Loucy (cell line): ENCODE measurements at regions not wholly inside any gene's neighbourhood (a gene's known extent, or its start where the extent isn't known, plus 50 kb on each side); places are given as distances from the start of the nearest gene placed in this dataset.
A peak's percentile ranks its signal among the peaks of the same experiment; 100 is the strongest.
"Not testable (repeated sequence)": the region's sequence is repeated elsewhere in the genome, so short reads cannot be mapped to it uniquely, and the experiment has no call there.

Experiments
- H2AFZ ChIP-seq: fragments of 200-600 bp; sonication (generic); 2 replicates; pipeline ENCODE4 v1.6.0; 2016; ENCODE audit warnings: antibody characterized with exemption, mild to moderate bottlenecking, low read length, moderate library complexity
- H3F3A ChIP-seq: fragments of 200-600 bp; 2 replicates; pipeline ENCODE4 v1.6.0; 2016; ENCODE audit warnings: antibody characterized with exemption, low read depth, mild to moderate bottlenecking
- H3K27me3 ChIP-seq: fragments of 200-600 bp; sonication (generic); 2 replicates; pipeline ENCODE4 v1.6.1; 2014; ENCODE audit warnings: low read length, mild to moderate bottlenecking; ENCODE audit not compliant: insufficient read depth, poor library complexity, severe bottlenecking
- H3K36me3 ChIP-seq: fragments of 200-600 bp; sonication (generic); 2 replicates; pipeline ENCODE4 v1.6.1; 2016; ENCODE audit warnings: low read length; ENCODE audit not compliant: insufficient read depth
- H3K4me1 ChIP-seq: fragments of 200-600 bp; sonication (generic); 2 replicates; pipeline ENCODE4 v1.5.1; 2014; ENCODE audit warnings: low read length, mild to moderate bottlenecking; ENCODE audit not compliant: insufficient read depth, poor library complexity, severe bottlenecking
- H3K4me2 ChIP-seq: fragments of 200-600 bp; sonication (generic); 2 replicates; pipeline ENCODE4 v1.6.0; 2014; ENCODE audit warnings: antibody characterized with exemption, low read length, low read depth, mild to moderate bottlenecking; ENCODE audit not compliant: poor library complexity, severe bottlenecking
- H3K4me3 ChIP-seq: fragments of 200-600 bp; sonication (generic); 2 replicates; pipeline ENCODE4 v1.5.1; 2014; ENCODE audit warnings: low read length, mild to moderate bottlenecking, mixed read lengths; ENCODE audit not compliant: poor library complexity, severe bottlenecking
- H3K79me2 ChIP-seq: fragments of 200-600 bp; sonication (generic); 2 replicates; pipeline ENCODE4 v1.6.1; 2014; ENCODE audit warnings: low read length; ENCODE audit not compliant: insufficient read depth
- H3K9ac ChIP-seq: fragments of 200-600 bp; sonication (generic); 2 replicates; pipeline ENCODE4 v1.6.0; 2014; ENCODE audit warnings: mild to moderate bottlenecking, low read depth, low read length, moderate library complexity; ENCODE audit not compliant: poor library complexity, severe bottlenecking
- H3K9me2 ChIP-seq: fragments of 200-600 bp; sonication (generic); replicated peaks from 2 replicates; pipeline ENCODE4 v1.6.1; 2016; ENCODE audit warnings: low read depth, low read length, mixed read lengths
- H3K9me3 ChIP-seq: fragments of 200-600 bp; sonication (generic); 2 replicates; pipeline ENCODE4 v1.6.1; 2014; ENCODE audit warnings: mild to moderate bottlenecking, antibody characterized with exemption, low read length, low read depth; ENCODE audit not compliant: insufficient read depth
- H4K20me1 ChIP-seq: fragments of 200-600 bp; sonication (generic); 2 replicates; pipeline ENCODE4 v1.6.0; 2014; ENCODE audit warnings: antibody characterized with exemption, low read length, mild to moderate bottlenecking; ENCODE audit not compliant: insufficient read depth, poor library complexity, severe bottlenecking
- EZH2phosphoT487 ChIP-seq: fragments of 200-600 bp; IDR thresholded peaks from 2 replicates; pipeline ENCODE4 v1.6.1; 2018; ENCODE audit warnings: antibody characterized with exemption, mild to moderate bottlenecking, moderate library complexity, borderline replicate concordance
- TF ChIP-seq, protein P1 (sequence below): fragments of 200-600 bp; sonication (generic); conservative IDR thresholded peaks from 2 replicates; pipeline ENCODE4 v1.5.1; 2014; ENCODE audit warnings: mild to moderate bottlenecking, antibody characterized with exemption, low read length

DNA sequence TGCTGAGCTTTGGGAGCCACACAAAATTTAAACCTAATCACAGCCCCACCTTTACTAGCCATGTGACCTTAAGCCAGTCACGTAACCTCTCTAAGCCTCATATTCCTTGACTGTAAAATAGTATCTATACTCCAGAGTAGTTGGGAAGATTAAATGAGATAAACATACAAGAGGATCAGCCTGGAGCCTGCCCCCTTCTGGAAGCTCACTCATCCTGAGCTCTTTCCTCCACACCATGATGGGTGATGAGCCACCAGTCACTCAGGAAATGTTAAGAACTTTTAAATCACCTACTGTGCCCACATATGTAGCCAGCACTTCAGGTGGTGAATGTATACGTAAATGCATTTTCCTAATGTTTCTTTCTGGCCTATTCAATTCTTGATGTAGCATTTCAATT lies 195.9 kb upstream of the DDX18 start:
- Histone ChIP-seq H3F3A (no peaks in the 10 kb centered on the region), H4K20me1 (no peaks in the 10 kb centered on the region), H3K4me1 (no peaks in the 10 kb centered on the region), H3K36me3 (no peaks in the 10 kb centered on the region), H3K4me3 (no peak overlapping the region), H3K4me2 (no peak overlapping the region), H3K79me2 (no peaks in the 10 kb centered on the region), H3K9ac (no peak overlapping the region), H3K27me3 (no peaks in the 10 kb centered on the region), H2AFZ (no peak overlapping the region), H3K9me3 (no peaks in the 10 kb centered on the region), H3K9me2 (no peaks in the 10 kb centered on the region)
- TF ChIP-seq, protein P1, sequence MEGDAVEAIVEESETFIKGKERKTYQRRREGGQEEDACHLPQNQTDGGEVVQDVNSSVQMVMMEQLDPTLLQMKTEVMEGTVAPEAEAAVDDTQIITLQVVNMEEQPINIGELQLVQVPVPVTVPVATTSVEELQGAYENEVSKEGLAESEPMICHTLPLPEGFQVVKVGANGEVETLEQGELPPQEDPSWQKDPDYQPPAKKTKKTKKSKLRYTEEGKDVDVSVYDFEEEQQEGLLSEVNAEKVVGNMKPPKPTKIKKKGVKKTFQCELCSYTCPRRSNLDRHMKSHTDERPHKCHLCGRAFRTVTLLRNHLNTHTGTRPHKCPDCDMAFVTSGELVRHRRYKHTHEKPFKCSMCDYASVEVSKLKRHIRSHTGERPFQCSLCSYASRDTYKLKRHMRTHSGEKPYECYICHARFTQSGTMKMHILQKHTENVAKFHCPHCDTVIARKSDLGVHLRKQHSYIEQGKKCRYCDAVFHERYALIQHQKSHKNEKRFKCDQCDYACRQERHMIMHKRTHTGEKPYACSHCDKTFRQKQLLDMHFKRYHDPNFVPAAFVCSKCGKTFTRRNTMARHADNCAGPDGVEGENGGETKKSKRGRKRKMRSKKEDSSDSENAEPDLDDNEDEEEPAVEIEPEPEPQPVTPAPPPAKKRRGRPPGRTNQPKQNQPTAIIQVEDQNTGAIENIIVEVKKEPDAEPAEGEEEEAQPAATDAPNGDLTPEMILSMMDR = 0 out of 2 replicates have a peak, but pooled peaks have one; percentile 22
- no peak for TF ChIP-seq EZH2phosphoT487

DNA sequence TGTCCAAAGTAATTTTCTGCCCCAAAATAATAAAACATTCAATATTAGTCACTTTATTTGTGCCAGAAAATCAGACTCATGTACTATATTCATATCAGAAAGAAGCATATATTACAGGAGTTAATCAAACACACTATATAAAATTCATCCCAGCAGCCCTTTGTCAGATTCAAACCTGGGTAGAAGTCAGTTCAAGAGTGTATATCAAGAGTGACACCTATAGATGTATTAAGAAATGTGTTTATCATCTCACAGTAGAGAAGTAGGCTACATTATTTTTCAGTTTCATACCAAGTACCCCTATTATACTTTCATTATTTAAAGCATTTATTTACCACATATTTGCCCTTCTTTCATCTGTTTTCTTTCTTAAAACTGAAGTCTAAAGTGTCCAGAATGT lies 193.2 kb upstream of the DDX18 start:
- Histone ChIP-seq H3K9me2 (no peaks in the 10 kb centered on the region), H3K9ac (no peak overlapping the region), H3F3A (no peaks in the 10 kb centered on the region), H3K36me3 (no peaks in the 10 kb centered on the region), H3K9me3 (no peaks in the 10 kb centered on the region), H3K27me3 (no peaks in the 10 kb centered on the region), H2AFZ (no peak overlapping the region), H3K4me3 (no peak overlapping the region), H4K20me1 (no peaks in the 10 kb centered on the region), H3K4me1 (no peaks in the 10 kb centered on the region), H3K79me2 (no peaks in the 10 kb centered on the region), H3K4me2 (no peak overlapping the region)
- TF ChIP-seq, protein P1 = no peak
- no peak for TF ChIP-seq EZH2phosphoT487

DNA sequence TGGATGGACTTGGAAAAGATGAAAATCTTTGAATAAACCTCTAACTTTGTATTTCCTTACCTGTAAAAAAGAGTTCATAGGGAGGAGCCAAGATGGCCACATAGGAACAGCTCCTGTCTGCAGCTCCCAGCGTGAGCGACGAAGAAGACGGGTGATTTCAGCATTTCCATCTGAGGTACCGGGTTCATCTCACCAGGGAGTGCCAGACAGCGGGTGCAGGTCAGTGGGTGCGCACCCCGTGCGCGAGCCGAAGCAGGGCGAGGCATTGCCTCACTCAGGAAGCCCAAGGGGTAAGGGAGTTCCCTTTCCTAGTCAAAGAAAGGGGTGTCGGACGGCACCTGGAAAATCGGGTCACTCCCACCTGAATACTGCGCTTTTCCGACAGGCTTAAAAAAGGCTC lies 191.3 kb upstream of the DDX18 start:
- H3K27me3 ChIP-seq, H3K36me3 ChIP-seq, H3K9me3 ChIP-seq, H4K20me1 ChIP-seq, H3K4me2 ChIP-seq, H3K4me1 ChIP-seq, H3K4me3 ChIP-seq, H2AFZ ChIP-seq, H3K79me2 ChIP-seq, H3K9me2 ChIP-seq, H3K9ac ChIP-seq, H3F3A ChIP-seq: not testable (repeated sequence)

DNA sequence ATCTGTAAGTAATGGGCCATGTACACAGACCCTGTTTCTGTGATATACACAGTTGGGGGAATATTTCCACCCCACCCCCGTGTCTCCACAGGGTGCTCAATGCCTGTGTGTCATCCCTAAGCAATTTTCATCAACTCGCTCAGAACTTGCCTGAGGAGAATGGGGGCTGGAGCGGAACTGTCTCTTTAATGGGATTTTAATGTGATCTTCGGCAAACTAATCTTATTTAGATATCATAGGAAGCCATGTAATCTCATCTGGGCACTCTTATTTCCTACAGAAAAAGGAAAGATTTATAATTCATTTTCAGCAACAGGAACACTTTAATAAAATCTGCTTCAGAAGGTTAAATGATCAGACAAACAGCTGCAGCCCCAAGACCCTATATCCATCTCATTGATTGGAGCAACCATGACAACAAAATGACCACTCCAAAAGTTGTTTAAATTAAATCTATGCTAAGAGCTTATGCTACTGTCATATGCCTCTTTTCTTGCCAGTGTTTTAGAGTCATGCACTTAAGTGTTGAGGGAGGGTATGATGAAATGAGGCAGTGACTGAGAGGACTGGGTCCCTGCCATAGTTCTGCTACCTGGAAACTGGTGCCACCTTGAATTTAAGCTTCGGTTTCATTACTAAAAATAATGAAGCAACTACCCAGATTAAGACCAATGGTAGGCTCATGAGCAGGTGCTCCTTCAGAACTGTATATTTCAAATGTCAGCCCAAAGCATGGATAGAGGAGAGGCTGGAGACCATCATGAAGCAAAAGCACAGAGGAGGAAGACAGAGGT lies 183.1 kb upstream of the DDX18 start:
- H3K9me2 ChIP-seq = no peaks in the 10 kb centered on the region
- H3K4me2 ChIP-seq = no peak overlapping the region
- no peaks in the 10 kb centered on the region for H3F3A ChIP-seq
- no peak overlapping the region for H2AFZ ChIP-seq
- no peak overlapping the region for H3K4me3 ChIP-seq
- no peaks in the 10 kb centered on the region for H4K20me1 ChIP-seq
- H3K9me3 ChIP-seq = no peaks in the 10 kb centered on the region
- H3K9ac ChIP-seq = no peak overlapping the region
- TF ChIP-seq, protein P1 = no peak
- TF ChIP-seq EZH2phosphoT487 = no peak
- H3K27me3 ChIP-seq = no peaks in the 10 kb centered on the region
- H3K36me3 ChIP-seq = no peaks in the 10 kb centered on the region
- no peaks in the 10 kb centered on the region for H3K4me1 ChIP-seq
- H3K79me2 ChIP-seq = no peaks in the 10 kb centered on the region
